Activated B cell treated with CpG ODN at 0.5 μM for 24 hours (primary cell): ENCODE measurements at regions not wholly inside any gene's neighbourhood (a gene's known extent, or its start where the extent isn't known, plus 50 kb on each side); places are given as distances from the start of the nearest gene placed in this dataset.

ENCODE experiments used
- ATAC-seq: fragments of 200-7000 bp; cut with Tn5 transposase; one replicate; pipeline ENCODE4 v1.10.0; 2021; ENCODE audit warnings: low read depth, mild to moderate bottlenecking, moderate library complexity
- CTCF ChIA-PET: fragments of 350-600 bp; sonication (Branson Sonifier 250); formaldehyde crosslinking; loops from one replicate; lab custom pipeline; 2021; ENCODE audit warnings: antibody characterized with exemption; lab: Charles Lee
- POLR2A ChIA-PET: fragments of 350-600 bp; sonication (Branson Sonifier 250); formaldehyde crosslinking; loops from one replicate; lab custom pipeline; 2021; ENCODE audit warnings: antibody characterized with exemption; lab: Charles Lee
- DNase-seq: peaks from one replicate; pipeline ENCODE4 v3.0.0; 2022
- H3K27ac Mint-ChIP-seq: one replicate; pipeline ENCODE4 v1.8.0; 2020; ENCODE audit warnings: mixed read lengths
- H3K27me3 Mint-ChIP-seq: one replicate; pipeline ENCODE4 v1.8.0; 2021; ENCODE audit warnings: mixed read lengths
- H3K36me3 Mint-ChIP-seq: one replicate; pipeline ENCODE4 v1.8.0; 2021; ENCODE audit warnings: low read depth, mixed read lengths
- H3K4me1 Mint-ChIP-seq: one replicate; pipeline ENCODE4 v1.8.0; 2021; ENCODE audit warnings: mixed read lengths
- H3K4me3 Mint-ChIP-seq: one replicate; pipeline ENCODE4 v1.8.0; 2020; ENCODE audit warnings: mild to moderate bottlenecking, mixed read lengths
- H3K9me3 Mint-ChIP-seq: one replicate; pipeline ENCODE4 v1.8.0; 2020; ENCODE audit warnings: mixed read lengths
- intact Hi-C: fragments of 100-400 bp; cut with micrococcal nuclease; formaldehyde crosslinking; loops from one replicate; pipeline ENCODE4 v1.15.1; 2024
- TF ChIP-seq, protein P1 (sequence below): fragments of 200-600 bp; IDR thresholded peaks from one replicate; pipeline ENCODE4 v1.8.0; 2022; ENCODE audit warnings: antibody characterized with exemption, mild to moderate bottlenecking

DNA sequence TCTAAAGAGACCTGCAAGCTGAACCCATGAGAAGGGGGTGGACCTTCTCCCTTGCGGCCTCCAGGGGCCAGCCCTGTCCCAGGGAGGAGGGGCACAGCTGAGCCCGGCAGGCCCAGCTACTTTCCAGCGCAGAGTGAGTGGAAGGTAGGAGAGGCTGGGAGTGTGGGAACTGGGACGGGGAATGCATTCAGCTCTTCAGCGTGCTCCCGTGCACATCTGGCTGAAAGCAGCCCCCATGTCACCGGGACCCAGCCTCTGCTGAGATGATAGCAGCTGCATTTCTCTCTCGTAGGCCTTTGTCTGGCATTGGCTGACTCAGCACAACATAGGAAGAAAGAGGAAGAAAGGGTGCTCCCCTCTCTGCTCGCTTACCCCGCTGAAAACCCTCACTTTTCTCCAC is 951.5 kb downstream of the TBC1D22A start:
- CTCF ChIA-PET: no interaction called here

DNA sequence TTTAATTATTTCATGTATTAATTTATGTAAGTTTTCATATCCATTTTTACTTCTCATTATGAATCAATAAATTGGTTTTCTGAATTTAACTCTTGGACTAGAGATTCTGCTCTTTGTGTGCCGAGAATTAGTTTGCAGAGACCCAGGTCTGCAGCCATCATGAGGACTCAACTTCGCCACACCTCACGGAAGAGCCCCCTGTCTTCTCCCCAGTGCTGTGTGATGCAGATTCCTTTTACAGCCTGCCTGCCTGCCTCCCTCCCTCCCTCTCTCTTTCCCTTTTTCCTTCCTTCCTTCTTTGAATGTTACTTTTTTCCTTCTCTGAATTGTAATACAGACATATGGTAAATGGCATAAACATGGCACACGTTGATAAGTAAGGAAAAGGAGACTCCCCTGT is 947.7 kb downstream of the TBC1D22A start:
- Mint-ChIP-seq H3K4me3 (no peak overlapping the region), H3K4me1 (no peaks in the 10 kb centered on the region), H3K27ac (no peak overlapping the region), H3K27me3 (peaks cover 17% of the 10 kb centered on the region), H3K36me3 (no peaks in the 10 kb centered on the region), H3K9me3 (no peaks in the 10 kb centered on the region)
- TF ChIP-seq, protein P1, sequence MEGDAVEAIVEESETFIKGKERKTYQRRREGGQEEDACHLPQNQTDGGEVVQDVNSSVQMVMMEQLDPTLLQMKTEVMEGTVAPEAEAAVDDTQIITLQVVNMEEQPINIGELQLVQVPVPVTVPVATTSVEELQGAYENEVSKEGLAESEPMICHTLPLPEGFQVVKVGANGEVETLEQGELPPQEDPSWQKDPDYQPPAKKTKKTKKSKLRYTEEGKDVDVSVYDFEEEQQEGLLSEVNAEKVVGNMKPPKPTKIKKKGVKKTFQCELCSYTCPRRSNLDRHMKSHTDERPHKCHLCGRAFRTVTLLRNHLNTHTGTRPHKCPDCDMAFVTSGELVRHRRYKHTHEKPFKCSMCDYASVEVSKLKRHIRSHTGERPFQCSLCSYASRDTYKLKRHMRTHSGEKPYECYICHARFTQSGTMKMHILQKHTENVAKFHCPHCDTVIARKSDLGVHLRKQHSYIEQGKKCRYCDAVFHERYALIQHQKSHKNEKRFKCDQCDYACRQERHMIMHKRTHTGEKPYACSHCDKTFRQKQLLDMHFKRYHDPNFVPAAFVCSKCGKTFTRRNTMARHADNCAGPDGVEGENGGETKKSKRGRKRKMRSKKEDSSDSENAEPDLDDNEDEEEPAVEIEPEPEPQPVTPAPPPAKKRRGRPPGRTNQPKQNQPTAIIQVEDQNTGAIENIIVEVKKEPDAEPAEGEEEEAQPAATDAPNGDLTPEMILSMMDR: no peak
- DNase-seq (no peak), ATAC-seq (no peak)
- ChIA-PET POLR2A (no interaction called here), CTCF (no interaction called here)
- intact Hi-C loops: no loop called here

More for the DNA sequence above, 951.5 kb downstream of the TBC1D22A start:
- H3K4me3 Mint-ChIP-seq: no peak overlapping the region
- H3K27ac Mint-ChIP-seq: no peak overlapping the region
- TF ChIP-seq, protein P1: no peak
- DNase-seq (no peak), ATAC-seq (no peak)
- H3K27me3 Mint-ChIP-seq: peaks cover 24% of the 10 kb centered on the region
- POLR2A ChIA-PET: no interaction called here
- H3K36me3 Mint-ChIP-seq: no peaks in the 10 kb centered on the region
- intact Hi-C loops: no loop called here
- H3K9me3 Mint-ChIP-seq: no peaks in the 10 kb centered on the region
- H3K4me1 Mint-ChIP-seq: no peaks in the 10 kb centered on the region

DNA sequence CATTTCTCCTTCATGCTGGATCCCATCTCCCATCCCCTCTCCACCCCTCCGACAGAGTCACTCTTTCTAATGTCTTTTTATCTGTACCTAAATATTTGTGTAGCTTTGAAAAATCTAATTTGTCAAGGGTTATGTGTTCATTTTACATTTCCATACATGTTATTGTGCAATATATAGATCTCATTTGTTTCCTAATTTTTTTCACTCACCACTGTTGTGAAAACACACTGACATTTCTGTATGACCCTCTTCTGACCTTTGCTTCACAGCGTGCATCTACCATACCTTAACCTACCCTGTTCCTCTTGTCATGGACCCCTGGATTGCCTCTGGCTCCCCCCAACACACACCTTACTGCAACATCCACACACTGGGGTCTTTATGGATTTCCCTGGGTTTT is 942.9 kb downstream of the TBC1D22A start:
- intact Hi-C loops: no loop called here

DNA sequence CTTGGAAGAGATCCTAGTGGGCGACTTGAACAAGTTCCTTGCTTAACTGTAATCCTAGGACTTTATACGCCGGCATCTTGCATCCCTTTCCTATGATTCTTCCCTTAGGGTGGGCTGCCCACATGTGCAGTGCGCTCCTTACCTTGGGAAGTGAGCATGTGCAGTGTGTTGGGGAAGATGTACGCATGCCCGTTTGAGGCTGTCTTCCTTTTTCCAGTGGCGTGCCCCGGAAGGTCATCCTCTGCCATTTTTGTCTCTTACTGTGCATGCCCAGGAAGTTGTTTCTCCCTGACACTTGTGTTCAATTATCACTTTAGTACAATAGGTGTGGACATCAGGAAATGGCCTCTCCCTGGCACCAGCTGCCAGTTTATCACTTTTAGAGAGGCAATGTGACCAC is 936.5 kb downstream of the TBC1D22A start:
- Mint-ChIP-seq H3K36me3 (no peaks in the 10 kb centered on the region), H3K27me3 (no peaks in the 10 kb centered on the region), H3K4me3 (no peak overlapping the region), H3K4me1 (no peaks in the 10 kb centered on the region), H3K27ac (no peak overlapping the region), H3K9me3 (no peaks in the 10 kb centered on the region)
- TF ChIP-seq, protein P1: no peak
- ATAC-seq: no peak
- intact Hi-C loops: no loop called here
- CTCF ChIA-PET: no interaction called here
- POLR2A ChIA-PET: no interaction called here
- DNase-seq: no peak

More for the DNA sequence above, 942.9 kb downstream of the TBC1D22A start:
- ChIA-PET POLR2A (no interaction called here), CTCF (no interaction called here)
- no peak for ATAC-seq
- H3K27ac Mint-ChIP-seq: no peak overlapping the region
- no peaks in the 10 kb centered on the region for H3K4me1 Mint-ChIP-seq
- H3K36me3 Mint-ChIP-seq: no peaks in the 10 kb centered on the region
- no peak for DNase-seq
- H3K4me3 Mint-ChIP-seq: no peak overlapping the region
- H3K9me3 Mint-ChIP-seq: no peaks in the 10 kb centered on the region
- H3K27me3 Mint-ChIP-seq: peaks cover 9% of the 10 kb centered on the region
- TF ChIP-seq, protein P1: no peak

DNA sequence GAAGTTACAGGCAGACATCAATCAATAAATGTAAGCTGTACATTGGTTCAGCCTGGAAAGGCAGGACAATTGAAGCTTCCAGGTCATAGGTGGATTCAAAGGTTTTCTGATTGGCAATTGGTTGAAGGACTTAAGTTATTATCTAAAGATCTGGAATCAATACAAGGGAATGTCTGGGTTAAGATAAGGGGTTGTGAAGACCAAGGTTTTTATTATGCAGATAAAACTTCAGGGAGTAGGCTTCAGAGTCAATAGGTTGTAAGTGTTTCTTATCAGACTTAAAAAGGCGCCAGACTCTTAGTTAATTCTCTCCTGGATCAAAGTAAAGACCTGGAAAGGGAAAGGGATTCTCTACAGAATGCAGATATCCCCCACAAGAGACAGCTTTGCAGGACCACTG is 935.4 kb downstream of the TBC1D22A start:
- CTCF ChIA-PET: no interaction called here
- H3K27ac Mint-ChIP-seq: no peak overlapping the region
- DNase-seq (no peak), ATAC-seq (no peak)
- POLR2A ChIA-PET: no interaction called here
- H3K4me3 Mint-ChIP-seq: no peak overlapping the region
- H3K27me3 Mint-ChIP-seq: no peaks in the 10 kb centered on the region
- H3K4me1 Mint-ChIP-seq: no peaks in the 10 kb centered on the region
- no peaks in the 10 kb centered on the region for H3K9me3 Mint-ChIP-seq
- intact Hi-C loops: no loop called here
- H3K36me3 Mint-ChIP-seq: no peaks in the 10 kb centered on the region
- TF ChIP-seq, protein P1: no peak
